ENCODE measurements at regions not wholly inside any gene's neighbourhood (a gene's known extent, or its start where the extent isn't known, plus 50 kb on each side); places are given as distances from the start of the nearest gene placed in this dataset.

DNA sequence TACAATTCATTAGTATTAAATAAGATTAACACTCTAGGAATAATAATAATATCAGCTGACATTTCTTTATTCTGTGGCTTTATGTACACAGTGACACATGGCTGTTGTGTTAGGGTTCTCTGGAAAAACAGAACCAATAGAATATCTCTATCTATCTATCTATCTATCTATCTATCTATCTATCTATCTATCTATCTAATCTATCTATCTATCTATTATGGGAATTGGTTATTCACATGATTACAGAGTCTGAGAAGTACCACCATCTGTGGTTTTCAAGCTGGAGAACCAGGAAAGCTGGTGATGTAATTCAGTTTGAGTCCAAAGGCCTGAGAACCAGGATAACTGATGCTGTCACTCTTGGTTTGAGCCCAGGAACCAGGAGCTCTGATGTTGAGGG is 194.1 kb upstream of the MTPN start:
- Histone ChIP-seq H3K79me2 (ENCODE audit: control insufficient read depth, insufficient read depth, low read length) (no peaks in the 10 kb centered on the region), H3K9ac (ENCODE audit: low read length) (no peak overlapping the region), H3K4me1 (ENCODE audit: control insufficient read depth in 2 of 2, insufficient read depth in 2 of 2, low read length in 2 of 2) (no peaks in the 10 kb centered on the region), H3K27me3 (replicated peaks in 1 of 4; ENCODE audit: control extremely low read depth in 1 of 4, control insufficient read depth in 3 of 4, insufficient read depth in 4 of 4, low read length in 3 of 4) (no peaks in the 10 kb centered on the region), H3K27ac (ENCODE audit: low read length in 2 of 2) (no peak overlapping the region), H4K20me1 (ENCODE audit: control insufficient read depth, insufficient read depth, low read length, poor library complexity, severe bottlenecking) (no peaks in the 10 kb centered on the region), H3K36me3 (replicated peaks in 1 of 2; ENCODE audit: control extremely low read depth in 1 of 2, control insufficient read depth in 1 of 2, extremely low read depth in 1 of 2, insufficient read depth in 2 of 2, low read length in 1 of 2) (no peaks in the 10 kb centered on the region), H3K4me2 (replicated peaks; ENCODE audit: low read depth, low read length, poor library complexity, severe bottlenecking) (no peak overlapping the region), H3K9me3 (ENCODE audit: control extremely low read depth in 1 of 3, control insufficient read depth in 2 of 3, insufficient read depth in 1 of 3, low read length in 2 of 3) (no peaks in the 10 kb centered on the region), H3K4me3 (ENCODE audit: control extremely low read depth in 1 of 5, extremely low read depth in 1 of 5, insufficient read depth in 1 of 5, low read depth in 2 of 5, low read length in 4 of 5) (no peak overlapping the region), H2AFZ (ENCODE audit: insufficient read depth, low read depth, low read length, poor library complexity, severe bottlenecking) (no peak overlapping the region)
- CTCF ChIA-PET, result no interaction called here
- POLR2A ChIA-PET, result no interaction called here
- intact Hi-C loops (cut with micrococcal nuclease), result no loop called here
- H3K9me3 Mint-ChIP-seq (ENCODE audit: insufficient read depth), result no peaks in the 10 kb centered on the region
- no peaks in the 10 kb centered on the region for H3K27me3 Mint-ChIP-seq
- TF ChIP-seq CTCF (IDR thresholded peaks at IDR 0.05), result no peak
- no peak for TF ChIP-seq EZH2 (IDR thresholded peaks at IDR 0.05; ENCODE audit: borderline replicate concordance, insufficient read depth, low read depth, low read length, poor library complexity, severe bottlenecking)
- no peaks in the 10 kb centered on the region for H3K4me1 Mint-ChIP-seq
- no peak overlapping the region for H3K27ac Mint-ChIP-seq
- H3K4me3 Mint-ChIP-seq, result no peak overlapping the region
- ATAC-seq (ENCODE audit: low read depth) (no peak), DNase-seq (no peak)

DNA sequence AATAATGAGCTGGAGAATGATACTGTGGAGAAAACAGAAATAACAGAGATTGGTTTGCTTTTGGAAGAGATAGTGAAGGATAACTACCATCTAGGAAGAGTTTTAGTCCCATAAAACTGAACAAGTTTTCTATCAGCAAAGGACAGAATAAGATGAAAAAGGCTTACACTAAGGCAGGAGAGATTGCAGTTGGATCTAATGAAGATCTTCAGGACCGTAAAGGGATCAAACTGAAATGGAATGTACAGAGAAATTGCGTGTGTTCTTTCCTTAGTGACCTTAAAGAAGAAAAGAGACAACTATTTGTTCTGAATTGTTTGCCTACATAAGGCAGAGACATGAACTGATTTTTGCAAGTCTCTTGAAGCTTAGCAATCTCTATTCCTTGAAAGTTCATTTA is 191.7 kb upstream of the MTPN start:
- no peaks in the 10 kb centered on the region for H3K79me2 ChIP-seq (ENCODE audit: control insufficient read depth, insufficient read depth, low read length)
- CTCF ChIA-PET, result no interaction called here
- H3K27me3 Mint-ChIP-seq, result no peaks in the 10 kb centered on the region
- POLR2A ChIA-PET, result no interaction called here
- no peak overlapping the region for H3K4me3 ChIP-seq (ENCODE audit: control extremely low read depth in 1 of 5, extremely low read depth in 1 of 5, insufficient read depth in 1 of 5, low read depth in 2 of 5, low read length in 4 of 5)
- ATAC-seq (ENCODE audit: low read depth) (no peak), DNase-seq (no peak)
- no peaks in the 10 kb centered on the region for H3K36me3 ChIP-seq (replicated peaks in 1 of 2; ENCODE audit: control extremely low read depth in 1 of 2, control insufficient read depth in 1 of 2, extremely low read depth in 1 of 2, insufficient read depth in 2 of 2, low read length in 1 of 2)
- 86% methylated on average over 1 of the region's 2 CpGs for WGBS (ENCODE audit: insufficient coverage)
- H2AFZ ChIP-seq (ENCODE audit: insufficient read depth, low read depth, low read length, poor library complexity, severe bottlenecking), result no peak overlapping the region
- H3K9ac ChIP-seq (ENCODE audit: low read length), result no peak overlapping the region
- no peaks in the 10 kb centered on the region for H3K9me3 ChIP-seq (ENCODE audit: control extremely low read depth in 1 of 3, control insufficient read depth in 2 of 3, insufficient read depth in 1 of 3, low read length in 2 of 3)
- no peaks in the 10 kb centered on the region for H3K9me3 Mint-ChIP-seq (ENCODE audit: insufficient read depth)
- H3K4me3 Mint-ChIP-seq, result no peak overlapping the region
- no peaks in the 10 kb centered on the region for H3K27me3 ChIP-seq (replicated peaks in 1 of 4; ENCODE audit: control extremely low read depth in 1 of 4, control insufficient read depth in 3 of 4, insufficient read depth in 4 of 4, low read length in 3 of 4)
- intact Hi-C loops (cut with micrococcal nuclease), result no loop called here
- no peak overlapping the region for H3K4me2 ChIP-seq (replicated peaks; ENCODE audit: low read depth, low read length, poor library complexity, severe bottlenecking)
- H3K4me1 ChIP-seq (ENCODE audit: control insufficient read depth in 2 of 2, insufficient read depth in 2 of 2, low read length in 2 of 2), result no peaks in the 10 kb centered on the region
- no peak for TF ChIP-seq EZH2 (IDR thresholded peaks at IDR 0.05; ENCODE audit: borderline replicate concordance, insufficient read depth, low read depth, low read length, poor library complexity, severe bottlenecking)
- no peak for TF ChIP-seq CTCF (IDR thresholded peaks at IDR 0.05)
- H3K27ac Mint-ChIP-seq, result no peak overlapping the region
- no peaks in the 10 kb centered on the region for H4K20me1 ChIP-seq (ENCODE audit: control insufficient read depth, insufficient read depth, low read length, poor library complexity, severe bottlenecking)
- no peak overlapping the region for H3K27ac ChIP-seq (ENCODE audit: low read length in 2 of 2)
- H3K4me1 Mint-ChIP-seq, result no peaks in the 10 kb centered on the region

Measured in B cell (primary cell).